H1 (cell line): ENCODE measurements at regions not wholly inside any gene's neighbourhood (a gene's known extent, or its start where the extent isn't known, plus 50 kb on each side); places are given as distances from the start of the nearest gene placed in this dataset.

Source experiments
- CTCF ChIA-PET: fragments of 300-600 bp; sonication (Branson Sonifier 250); formaldehyde crosslinking; loops from one replicate; lab custom pipeline; 2021; ENCODE audit not compliant: partially characterized antibody; lab: Charles Lee
- POLR2A ChIA-PET: fragments of 300-600 bp; sonication (Branson Sonifier 250); formaldehyde crosslinking; loops from one replicate; lab custom pipeline; 2021; ENCODE audit warnings: inconsistent platforms; ENCODE audit not compliant: partially characterized antibody; lab: Charles Lee
- DNase-seq, 2 experiments: peaks; one replicate each; pipeline versions ENCODE4 v3.0.0 to v3.0.0-alpha.2; 2010 to 2022; ENCODE audit warnings: low spot score in 2 of 2, low read depth in 1 of 2, mixed read lengths in 1 of 2
- FAIRE-seq: peaks from 2 replicates; lab custom pipeline; 2011; peaks lifted over from hg19 to GRCh38; lab: Jason Lieb, UNC
- H2AFZ ChIP-seq: 2 replicates; pipeline ENCODE4 v1.8.1; 2012; ENCODE audit warnings: low read length, inconsistent platforms
- H2AK5ac ChIP-seq: 2 replicates; pipeline ENCODE4 v1.6.1; 2013; ENCODE audit warnings: low read depth, low read length
- H2BK120ac ChIP-seq: replicated peaks from 2 replicates; pipeline ENCODE3; 2013; ENCODE audit warnings: low read depth, low read length, inconsistent platforms
- H2BK12ac ChIP-seq: 2 replicates; pipeline ENCODE4 v1.6.1; 2013; ENCODE audit warnings: low read depth, low read length
- H2BK15ac ChIP-seq: 2 replicates; pipeline ENCODE4 v1.6.1; 2013; ENCODE audit warnings: low read length
- H2BK20ac ChIP-seq: 2 replicates; pipeline ENCODE4 v1.6.1; 2013; ENCODE audit warnings: low read length
- H2BK5ac ChIP-seq: 2 replicates; pipeline ENCODE4 v1.6.1; 2013; ENCODE audit warnings: low read depth, low read length
- H3K14ac ChIP-seq: 2 replicates; pipeline ENCODE4 v1.6.1; 2013; ENCODE audit warnings: inconsistent platforms; ENCODE audit not compliant: insufficient read length
- H3K18ac ChIP-seq: 2 replicates; pipeline ENCODE4 v1.6.1; 2013; ENCODE audit warnings: low read length; ENCODE audit errors: extremely low read depth
- H3K23ac ChIP-seq: 2 replicates; pipeline ENCODE4 v1.6.1; 2013; ENCODE audit warnings: inconsistent platforms; ENCODE audit not compliant: insufficient read length
- H3K23me2 ChIP-seq: 2 replicates; pipeline ENCODE4 v1.6.1; 2013; ENCODE audit warnings: low read depth, low read length
- H3K27ac ChIP-seq: 2 replicates; pipeline ENCODE4 v1.6.1; 2011; ENCODE audit warnings: low read depth, low read length, inconsistent platforms
- H3K27me3 ChIP-seq, 4 experiments: replicated peaks in 1 of 4; 1 replicate in 1 of 4; 2 replicates in 3 of 4; pipeline versions ENCODE4 v1.6.1 to v1.8.1; 2011 to 2013; ENCODE audit warnings: low read length in 3 of 4, mild to moderate bottlenecking in 3 of 4, inconsistent platforms in 2 of 4, mixed read lengths in 2 of 4, moderate library complexity in 1 of 4; ENCODE audit not compliant: control insufficient read depth in 3 of 4, insufficient read depth in 3 of 4; ENCODE audit errors: extremely low read depth in 1 of 4
- H3K36me3 ChIP-seq, 4 experiments: 2 replicates each; pipeline versions ENCODE4 v1.6.1 to v1.8.1; 2011 to 2013; ENCODE audit warnings: mild to moderate bottlenecking in 4 of 4, low read length in 3 of 4, moderate library complexity in 2 of 4, control low read depth in 1 of 4, inconsistent platforms in 1 of 4; ENCODE audit not compliant: insufficient read depth in 4 of 4, control insufficient read depth in 2 of 4
- H3K4ac ChIP-seq: replicated peaks from 2 replicates; pipeline ENCODE3; 2013; ENCODE audit warnings: low read length, low read depth, mixed read lengths, inconsistent platforms; ENCODE audit not compliant: insufficient read length
- H3K4me1 ChIP-seq, 4 experiments: replicated peaks in 1 of 4; 1 replicate in 1 of 4; 2 replicates in 3 of 4; pipeline versions ENCODE4 v1.6.1 to v1.8.1; 2011 to 2013; ENCODE audit warnings: low read length in 3 of 4, inconsistent platforms in 2 of 4, mixed read lengths in 1 of 4; ENCODE audit not compliant: insufficient read depth in 4 of 4, control insufficient read depth in 3 of 4
- H3K4me2 ChIP-seq, 2 experiments: 2 replicates each; pipeline versions ENCODE4 v1.6.1 to v1.8.1; 2011 to 2013; ENCODE audit warnings: low read depth in 2 of 2, low read length in 2 of 2, control low read depth in 1 of 2, inconsistent platforms in 1 of 2, mild to moderate bottlenecking in 1 of 2; ENCODE audit not compliant: insufficient read depth in 1 of 2
- H3K4me3 ChIP-seq, 4 experiments: fragments of 200-600, 300-600 bp in 1 of 4; sonication (generic), shearing (Covaris generic), sonication (Bioruptor Twin) in 1 of 4; 2 replicates each; pipeline versions ENCODE4 v1.5.1 to v1.8.1; 2011 to 2016; ENCODE audit warnings: low read length in 4 of 4, low read depth in 3 of 4, control low read depth in 2 of 4, inconsistent platforms in 2 of 4, mild to moderate bottlenecking in 2 of 4, mixed read lengths in 1 of 4, moderate library complexity in 1 of 4; ENCODE audit not compliant: insufficient read depth in 2 of 4; ENCODE audit errors: extremely low read depth in 1 of 4
- H3K56ac ChIP-seq: replicated peaks from 2 replicates; pipeline ENCODE3; 2013; ENCODE audit warnings: low read depth, mild to moderate bottlenecking, mixed read lengths, low read length, inconsistent platforms; ENCODE audit not compliant: insufficient read length
- H3K79me1 ChIP-seq: 2 replicates; pipeline ENCODE4 v1.6.1; 2013; ENCODE audit warnings: low read depth, low read length, control low read depth
- H3K79me2 ChIP-seq, 2 experiments: 2 replicates each; pipeline versions ENCODE4 v1.6.1 to v1.8.1; 2012 to 2013; ENCODE audit warnings: low read length in 2 of 2, mild to moderate bottlenecking in 2 of 2, inconsistent platforms in 1 of 2; ENCODE audit not compliant: insufficient read depth in 2 of 2, control insufficient read depth in 1 of 2
- H3K9ac ChIP-seq, 4 experiments: replicated peaks in 1 of 4; 1 replicate in 1 of 4; 2 replicates in 3 of 4; pipeline versions ENCODE4 v1.6.1 to v1.8.1; 2011 to 2013; ENCODE audit warnings: low read depth in 3 of 4, low read length in 3 of 4, control low read depth in 2 of 4, mild to moderate bottlenecking in 2 of 4, moderate library complexity in 2 of 4, inconsistent platforms in 1 of 4; ENCODE audit errors: extremely low read depth in 1 of 4
- H3K9me3 ChIP-seq, 2 experiments: 2 replicates each; pipeline versions ENCODE4 v1.6.1 to v1.8.1; 2012 to 2013; ENCODE audit warnings: mild to moderate bottlenecking in 2 of 2, moderate library complexity in 2 of 2, control low read depth in 1 of 2, inconsistent platforms in 1 of 2, low read depth in 1 of 2, low read length in 1 of 2, mixed read lengths in 1 of 2; ENCODE audit not compliant: insufficient read depth in 2 of 2
- H4K20me1 ChIP-seq, 2 experiments: replicated peaks in 1 of 2; 2 replicates each; pipeline versions ENCODE3 to v1.8.1; 2011 to 2013; ENCODE audit warnings: inconsistent platforms in 2 of 2, low read length in 2 of 2, mild to moderate bottlenecking in 1 of 2; ENCODE audit not compliant: insufficient read depth in 2 of 2, control insufficient read depth in 1 of 2
- H4K5ac ChIP-seq: 2 replicates; pipeline ENCODE4 v1.6.1; 2013; ENCODE audit warnings: low read length, low read depth, mixed read lengths, inconsistent platforms; ENCODE audit not compliant: insufficient read length
- H4K8ac ChIP-seq: 2 replicates; pipeline ENCODE4 v1.8.0; 2013; ENCODE audit warnings: mild to moderate bottlenecking, moderate library complexity, low read length, inconsistent platforms; ENCODE audit not compliant: insufficient read depth; ENCODE audit errors: extremely low read depth
- H4K91ac ChIP-seq: replicated peaks from 2 replicates; pipeline ENCODE3; 2013; ENCODE audit warnings: low read length, mixed read lengths, inconsistent platforms; ENCODE audit not compliant: insufficient read length
- CHD1 ChIP-seq: IDR thresholded peaks from 2 replicates; pipeline ENCODE4 v1.6.1; 2012; ENCODE audit warnings: low read depth, low read length, improper control_type of control experiment
- YY1 ChIP-seq: IDR thresholded peaks from 2 replicates; pipeline ENCODE4 v1.6.1; 2011; ENCODE audit warnings: low read depth, mild to moderate bottlenecking, low read length
- WGBS, 2 experiments: shearing (Covaris generic) in 1 of 2; methylation state at CpG; one replicate each; pipeline versions ENCODE4 v1.1.6 to v1.1.7; 2013 to 2015; ENCODE audit warnings: low lambda C conversion rate in 2 of 2, mixed read lengths in 2 of 2, inconsistent platforms in 1 of 2, low coverage in 1 of 2, missing lambda C conversion rate in 1 of 2; ENCODE audit not compliant: insufficient replicate concordance in 2 of 2, insufficient coverage in 1 of 2, insufficient read length in 1 of 2; ENCODE audit errors: extremely low coverage in 1 of 2, missing lambda C conversion rate in 1 of 2; 5-methylcytosine and 5-hydroxymethylcytosine counted together

DNA sequence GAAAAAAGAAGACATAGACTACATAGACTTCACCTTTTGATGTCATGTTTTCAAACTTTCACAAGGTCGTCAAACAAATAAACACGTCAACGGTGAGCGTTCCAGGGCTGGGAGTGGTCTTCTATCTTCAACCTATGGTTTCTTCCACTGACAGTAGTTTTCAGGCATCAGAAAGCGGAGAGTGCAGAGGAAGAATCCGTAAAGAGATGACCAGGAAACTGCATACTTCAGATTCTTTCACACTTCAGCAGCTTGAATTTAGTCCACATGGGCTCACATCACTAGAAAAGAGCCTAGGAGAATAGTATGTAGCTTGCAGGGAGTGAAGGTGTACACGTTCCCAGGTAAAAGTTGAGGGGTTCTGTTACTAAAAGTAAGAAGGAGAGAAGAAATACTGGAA, 58.5 kb downstream of the NPY1R start:
- Histone ChIP-seq H3K9ac (no peak overlapping the region), H2BK12ac (no peak overlapping the region), H3K9me3 (no peaks in the 10 kb centered on the region), H3K4me3 (no peak overlapping the region), H3K23me2 (no peaks in the 10 kb centered on the region), H3K79me1 (no peaks in the 10 kb centered on the region), H2AK5ac (no peak overlapping the region), H3K18ac (no peak overlapping the region), H4K5ac (no peak overlapping the region), H3K4ac (no peak overlapping the region), H3K23ac (no peak overlapping the region), H2AFZ (peak overlapping the region; percentile 78), H2BK5ac (no peak overlapping the region), H4K91ac (no peak overlapping the region), H3K56ac (no peak overlapping the region), H3K14ac (no peak overlapping the region), H3K4me1 (no peaks in the 10 kb centered on the region), H2BK20ac (no peak overlapping the region; the same call in 1 of the 2 replicates), H2BK15ac (no peak overlapping the region), H4K8ac (no peak overlapping the region), H3K4me2 (no peak overlapping the region), H3K27ac (no peak overlapping the region), H3K27me3 (no peaks in the 10 kb centered on the region), H3K79me2 (no peaks in the 10 kb centered on the region), H4K20me1 (no peaks in the 10 kb centered on the region), H3K36me3 (no peaks in the 10 kb centered on the region), H2BK120ac (no peak overlapping the region)
- DNase-seq (no peak), FAIRE-seq (no peak)
- 88% methylated on average over 7 of the region's 7 CpGs; no CpG with 5 or more reads in 1 of the 2 experiments for WGBS, 2 experiments
- POLR2A ChIA-PET, result no interaction called here
- CTCF ChIA-PET, result interaction anchor here (0.8 kb wide), 1 partner anchor 10 kb away, joined by 3 read pairs; no protein-coding TSS in a partner anchor
- TF ChIP-seq YY1 (no peak), CHD1 (no peak)
